HT-29 (cell line): ENCODE measurements at regions not wholly inside any gene's neighbourhood (a gene's known extent, or its start where the extent isn't known, plus 50 kb on each side); places are given as distances from the start of the nearest gene placed in this dataset.

Experiments
- DNase-seq: peaks from one replicate; pipeline ENCODE4 v3.0.0-alpha.2; 2015; ENCODE audit warnings: low spot score

GRCh38 chr12:65623507-65623906 is 200.8 kb upstream of the HMGA2 start:
- DNase-seq = no peak

DNA sequence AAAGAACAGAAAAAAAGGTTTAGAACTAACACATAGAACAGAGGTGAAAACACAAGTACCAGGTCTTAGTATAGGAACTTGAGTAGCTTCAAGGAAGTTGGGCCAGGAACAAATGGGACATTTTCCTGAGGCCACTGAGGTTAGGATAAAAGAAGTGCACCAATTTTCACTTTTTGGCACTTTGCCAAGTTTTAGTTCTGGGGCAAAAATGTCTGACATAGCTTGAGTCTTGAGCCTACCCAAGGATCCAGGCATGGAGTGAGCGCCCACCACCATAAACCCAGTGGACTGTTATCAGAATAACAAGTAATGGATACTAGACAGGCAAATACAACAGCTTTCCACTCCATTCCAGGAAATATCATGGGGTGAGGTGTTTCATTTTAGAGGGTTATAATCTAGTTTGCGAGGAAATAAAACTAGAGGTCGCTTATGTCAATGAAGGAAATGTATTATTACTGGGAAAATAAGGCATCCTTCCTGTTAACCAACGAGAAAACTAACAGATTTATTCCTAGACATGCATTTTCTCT is 199.7 kb upstream of the HMGA2 start:
- no peak for DNase-seq

DNA sequence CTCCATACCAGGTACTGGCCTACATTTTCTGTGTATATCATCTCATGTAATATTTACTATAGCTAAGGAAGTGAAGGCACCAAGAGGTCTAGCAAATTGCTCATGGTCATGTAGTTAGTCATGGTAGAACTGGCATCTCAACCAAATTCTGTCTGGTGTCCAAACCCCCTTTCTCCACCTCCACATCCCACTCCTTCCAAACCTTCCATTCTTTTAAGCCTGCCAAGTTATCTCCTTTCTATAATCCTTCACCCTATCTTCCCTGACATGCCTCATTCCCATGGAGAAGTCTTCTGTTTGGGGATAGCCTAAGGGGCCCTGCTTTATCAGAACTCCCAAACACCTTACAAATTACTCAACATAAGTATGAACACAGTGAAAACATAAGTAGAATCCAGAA is 196.2 kb upstream of the HMGA2 start:
- no peak for DNase-seq

- DNase-seq = peak; percentile 75
Measured at GRCh38 chr12:65630555-65630954, 193.7 kb upstream of the HMGA2 start.

DNA sequence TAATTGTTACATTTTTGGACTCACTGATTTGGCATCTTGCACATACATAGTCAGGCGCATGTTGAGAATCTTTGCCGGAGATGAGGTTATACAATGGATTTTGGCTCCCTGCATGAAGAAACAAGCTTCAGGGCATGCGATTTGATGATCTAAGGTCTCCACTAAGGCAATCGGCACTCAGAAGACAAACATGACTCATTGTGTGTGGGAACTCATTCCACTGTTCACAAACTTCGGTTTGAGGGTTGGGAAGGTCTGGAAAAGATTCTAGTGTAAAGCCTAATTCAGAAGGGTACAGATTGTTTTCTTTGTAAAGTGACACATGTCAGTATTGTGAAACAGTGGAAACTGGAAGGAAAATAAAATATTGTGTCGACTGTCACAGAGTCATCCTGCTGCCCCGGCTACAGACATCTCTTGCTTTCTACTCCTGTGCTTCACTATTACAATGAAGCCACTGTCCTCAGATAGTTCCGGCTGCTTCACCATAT is 192.6 kb upstream of the HMGA2 start:
- peak; percentile 84 for DNase-seq

DNA sequence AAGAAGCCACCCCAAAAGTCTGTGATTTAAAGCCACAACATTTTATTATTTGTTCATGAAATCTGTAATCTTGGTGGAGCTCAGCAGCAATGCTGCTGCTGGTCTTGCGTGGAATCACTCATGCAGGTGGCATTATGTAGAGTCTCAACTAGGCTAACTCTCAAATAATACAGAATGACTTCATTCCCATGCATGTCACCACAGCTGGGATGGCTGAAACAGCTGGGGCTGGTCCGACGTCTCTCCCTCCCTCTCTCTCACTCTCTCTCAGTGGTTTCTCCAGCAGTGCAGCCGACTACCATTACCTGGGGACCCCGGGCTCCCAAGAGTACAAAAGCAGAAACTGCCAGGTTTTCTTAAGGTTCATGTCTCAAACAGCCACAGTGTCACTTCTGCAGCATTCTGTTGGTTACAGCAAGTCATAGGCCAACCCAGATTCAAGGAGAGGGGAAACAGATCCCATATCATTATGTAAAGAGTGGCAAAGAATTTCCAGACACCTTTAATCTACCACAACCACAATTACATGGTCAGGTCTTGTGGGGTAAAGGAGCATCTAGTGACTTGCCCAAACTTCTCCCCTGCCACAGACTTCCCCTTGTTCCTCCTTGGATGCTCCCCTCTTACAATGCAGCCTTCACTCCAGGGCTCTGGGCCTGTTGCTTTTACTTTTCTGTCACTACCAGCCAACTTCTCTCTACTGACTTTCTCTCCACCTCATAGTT is 192.0 kb upstream of the HMGA2 start:
- DNase-seq = no peak

GRCh38 chr12:65634061-65634460 is 190.2 kb upstream of the HMGA2 start:
- no peak for DNase-seq

DNA sequence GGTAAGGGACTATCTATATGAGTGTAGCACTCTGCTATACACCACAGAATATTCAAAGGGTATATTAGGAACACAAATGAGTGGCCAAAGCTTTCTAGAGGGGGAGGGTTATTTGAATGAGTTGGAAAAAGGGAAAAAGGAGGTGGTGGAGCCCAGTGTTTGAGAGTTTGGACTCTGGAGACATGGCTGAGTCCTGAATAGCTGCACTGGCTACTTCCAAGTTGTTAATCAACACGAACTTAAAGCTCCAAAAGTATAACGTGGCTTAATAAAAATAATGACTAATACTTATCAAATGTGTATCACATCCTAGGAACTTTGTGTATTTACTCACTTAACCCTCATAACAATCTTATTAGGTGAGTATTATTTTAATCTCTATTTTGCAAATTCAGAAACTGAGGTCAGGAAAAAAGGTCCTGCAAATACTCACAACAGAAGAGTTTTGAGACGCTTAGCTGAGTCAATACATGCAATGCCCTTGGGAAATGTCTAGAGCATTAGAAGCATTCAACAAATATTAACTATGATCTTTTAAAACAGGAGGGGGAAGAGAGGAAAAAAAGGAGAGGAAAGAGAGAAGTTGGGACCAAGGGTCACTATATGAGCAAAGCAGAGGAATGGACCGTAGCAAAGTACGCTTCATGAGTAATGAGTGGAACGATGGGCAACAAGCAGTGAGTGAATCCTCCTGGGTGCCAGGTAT is 189.5 kb upstream of the HMGA2 start:
- DNase-seq = no peak

GRCh38 chr12:65636436-65636835 is 187.8 kb upstream of the HMGA2 start:
- no peak for DNase-seq

GRCh38 chr12:65637150-65637549 is 187.1 kb upstream of the HMGA2 start:
- DNase-seq = no peak

- DNase-seq = no peak
Measured at GRCh38 chr12:65637774-65638173, 186.5 kb upstream of the HMGA2 start.

DNA sequence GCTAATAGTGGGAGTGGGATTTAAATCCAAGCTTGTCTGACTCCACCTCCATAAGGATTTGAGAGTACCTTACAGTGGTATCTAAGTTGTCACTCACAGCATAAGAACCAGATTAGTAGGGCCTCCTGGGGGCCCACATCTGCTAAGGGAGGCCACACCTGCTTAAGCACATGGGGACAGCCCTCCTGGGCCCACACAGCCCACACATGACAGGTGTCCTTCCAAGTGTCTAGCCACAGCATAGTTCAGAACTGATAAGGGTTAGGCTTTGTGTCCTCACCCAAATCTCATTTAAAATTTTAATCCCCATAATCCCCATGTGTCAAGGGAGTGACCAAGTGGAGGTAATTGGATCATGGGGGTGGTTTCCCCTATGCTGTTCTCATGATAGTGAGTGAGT is 186.0 kb upstream of the HMGA2 start:
- DNase-seq = no peak

GRCh38 chr12:65640489-65640901 is 183.8 kb upstream of the HMGA2 start:
- no peak for DNase-seq

GRCh38 chr12:65642061-65642661 is 182.1 kb upstream of the HMGA2 start:
- no peak for DNase-seq

- no peak for DNase-seq
Measured at GRCh38 chr12:65643171-65643570, 181.1 kb upstream of the HMGA2 start.

DNA sequence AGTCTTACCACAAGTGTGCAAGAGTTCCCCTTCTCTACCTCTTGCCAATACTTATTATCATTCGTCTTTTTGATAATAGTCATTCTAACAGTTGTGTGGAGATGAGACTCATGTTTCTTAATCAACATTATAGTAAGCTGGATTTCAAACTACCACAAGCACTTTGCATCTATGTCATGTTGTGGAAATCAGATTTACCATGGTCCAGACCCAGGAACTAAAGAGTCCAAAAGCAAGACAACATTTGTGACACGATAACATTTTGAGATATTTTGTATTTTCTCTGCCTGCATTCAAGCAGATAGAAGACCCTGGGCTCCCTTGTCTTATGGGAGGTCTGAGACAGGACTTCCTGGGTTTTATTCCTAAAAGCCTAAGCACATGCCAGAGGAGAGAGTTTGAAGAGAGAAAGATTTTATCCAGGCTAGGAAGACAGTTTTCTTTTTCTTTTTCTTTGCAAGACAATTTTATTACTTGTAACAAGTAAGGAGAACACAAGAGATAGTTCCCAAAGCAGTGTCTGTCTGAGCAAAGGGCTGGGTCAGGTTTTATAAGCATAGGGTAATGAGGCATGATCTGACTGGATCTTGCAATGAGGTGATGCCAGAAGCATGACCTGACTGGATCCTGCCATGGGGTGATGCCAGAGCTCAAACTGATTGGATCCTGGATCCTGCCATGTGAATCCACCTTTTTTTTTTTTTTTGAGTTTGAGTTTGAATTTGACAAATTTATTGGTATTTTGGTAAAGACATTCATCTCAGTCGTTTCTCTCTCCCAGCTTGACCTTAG is 180.5 kb upstream of the HMGA2 start:
- DNase-seq = no peak

DNA sequence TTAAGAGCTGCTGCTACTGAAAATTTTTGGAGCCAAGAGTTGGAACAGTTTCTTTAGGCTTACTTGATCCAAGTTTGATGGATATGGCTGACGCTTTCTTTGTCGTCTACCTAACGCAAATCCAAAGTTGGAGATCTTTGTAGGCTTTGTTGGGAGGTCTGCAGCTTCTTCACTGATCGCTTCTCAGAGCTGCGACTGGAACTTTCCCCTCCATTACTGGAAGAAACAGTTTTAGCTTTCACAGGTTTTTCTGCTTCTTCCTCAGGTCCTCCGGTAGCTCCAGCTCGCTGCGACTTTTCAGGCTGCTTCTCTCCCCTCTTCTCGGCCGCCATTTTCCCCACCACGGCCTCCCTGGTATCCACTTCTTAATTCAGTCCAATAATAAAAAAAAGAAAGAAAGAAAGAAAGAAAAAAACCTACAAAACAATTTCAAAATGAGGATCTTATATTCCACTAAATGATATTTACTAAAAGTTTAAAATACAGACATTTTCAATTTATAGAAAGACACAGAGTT is 178.1 kb upstream of the HMGA2 start:
- no peak for DNase-seq

GRCh38 chr12:65647074-65647473 is 177.2 kb upstream of the HMGA2 start:
- DNase-seq = no peak

DNA sequence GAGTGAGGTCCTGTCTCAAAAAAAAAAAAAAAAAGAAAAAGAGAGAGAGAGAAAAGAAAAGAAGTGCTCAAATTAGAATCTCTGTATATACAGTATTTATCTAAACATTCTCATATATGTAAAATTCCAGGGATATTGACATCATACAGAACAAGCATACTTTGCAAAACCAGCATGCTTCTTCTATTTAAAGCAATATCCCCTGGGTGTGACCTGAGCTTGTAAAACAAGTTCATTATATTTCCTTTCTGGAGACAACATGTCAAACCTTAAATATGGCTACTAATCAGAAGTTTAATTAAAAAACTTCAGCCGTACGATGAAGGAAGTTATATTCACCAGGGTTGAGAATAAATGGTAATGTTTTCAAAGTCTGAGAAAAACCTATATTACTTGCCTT is 175.8 kb upstream of the HMGA2 start:
- DNase-seq = no peak

GRCh38 chr12:65649126-65649525 is 175.2 kb upstream of the HMGA2 start:
- peak; percentile 87 for DNase-seq

DNA sequence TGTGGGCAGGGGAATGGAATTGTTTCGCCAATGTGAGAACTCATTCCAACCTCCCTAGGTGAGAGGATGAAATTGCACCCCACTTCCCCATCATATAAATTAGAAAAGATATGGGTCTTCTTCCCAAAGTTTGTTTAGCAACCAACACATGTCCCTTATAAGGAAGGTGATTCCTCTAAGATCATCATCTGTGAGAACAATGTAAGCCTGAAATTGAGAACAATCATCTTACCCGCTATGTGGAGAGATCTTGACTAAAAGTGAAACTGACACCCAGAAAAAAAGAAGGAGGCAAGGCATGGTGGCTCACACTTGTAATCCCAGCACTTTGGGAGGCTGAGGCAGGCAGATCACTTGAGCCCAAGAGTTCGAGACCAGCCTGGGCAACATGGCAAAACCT is 173.2 kb upstream of the HMGA2 start:
- no peak for DNase-seq

- no peak for DNase-seq
Measured at GRCh38 chr12:65653321-65653720, 171.0 kb upstream of the HMGA2 start.
